Cardiac fibroblast (primary cell): ENCODE measurements at regions not wholly inside any gene's neighbourhood (a gene's known extent, or its start where the extent isn't known, plus 50 kb on each side); places are given as distances from the start of the nearest gene placed in this dataset.

Experiments
- DNase-seq, 2 donors: peaks; one replicate each; pipeline versions ENCODE4 v3.0.0 to v3.0.0-alpha.2; 2010; ENCODE audit warnings: low read depth in 2 of 2
- H3K4me3 ChIP-seq, 2 donors: replicated peaks in 1 of 2; 1 replicate in 1 of 2; 2 replicates in 1 of 2; pipeline ENCODE4 v1.5.1; 2011; ENCODE audit warnings: low read depth in 2 of 2, low read length in 2 of 2, mild to moderate bottlenecking in 2 of 2, moderate library complexity in 1 of 2
- CTCF ChIP-seq: IDR thresholded peaks from one replicate; pipeline ENCODE4 v1.5.1; 2011; ENCODE audit warnings: low read depth, mild to moderate bottlenecking, low read length, inconsistent platforms

DNA sequence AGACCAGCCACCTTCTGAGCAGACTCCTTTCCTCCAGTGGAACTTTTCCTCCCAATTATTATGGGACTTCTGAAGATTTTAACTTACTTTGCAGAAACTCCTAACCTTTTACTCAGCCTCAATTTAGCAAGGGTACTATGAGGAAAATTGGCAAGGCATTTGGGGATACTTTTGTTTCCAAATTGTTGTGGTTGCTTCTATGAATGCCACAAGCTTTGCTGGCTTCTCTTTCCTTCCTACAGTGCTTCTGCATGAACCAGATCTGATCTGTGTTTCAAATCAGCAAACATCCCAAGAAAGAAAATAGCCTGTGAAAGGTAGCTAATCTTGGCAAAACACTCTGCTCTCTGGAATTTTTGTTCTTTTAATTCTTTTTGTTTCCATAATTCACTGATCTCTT, 57.3 kb upstream of the TAF11L2 start:
- TF ChIP-seq CTCF = no peak
- peak in 1 of 2 donors; percentile 9 for DNase-seq

GRCh38 chr5:17441351-17441750, 56.7 kb upstream of the TAF11L2 start:
- no peak for TF ChIP-seq CTCF
- DNase-seq = peak; percentile 12 to 71

More for the DNA sequence above, 57.3 kb upstream of the TAF11L2 start:
- H3K4me3 ChIP-seq = no peak overlapping the region

GRCh38 chr5:17443333-17444130, 54.5 kb upstream of the TAF11L2 start:
- DNase-seq = no peak
- no peak overlapping the region for H3K4me3 ChIP-seq
- no peak for TF ChIP-seq CTCF

More at GRCh38 chr5:17441351-17441750, 56.7 kb upstream of the TAF11L2 start:
- no peak overlapping the region for H3K4me3 ChIP-seq

DNA sequence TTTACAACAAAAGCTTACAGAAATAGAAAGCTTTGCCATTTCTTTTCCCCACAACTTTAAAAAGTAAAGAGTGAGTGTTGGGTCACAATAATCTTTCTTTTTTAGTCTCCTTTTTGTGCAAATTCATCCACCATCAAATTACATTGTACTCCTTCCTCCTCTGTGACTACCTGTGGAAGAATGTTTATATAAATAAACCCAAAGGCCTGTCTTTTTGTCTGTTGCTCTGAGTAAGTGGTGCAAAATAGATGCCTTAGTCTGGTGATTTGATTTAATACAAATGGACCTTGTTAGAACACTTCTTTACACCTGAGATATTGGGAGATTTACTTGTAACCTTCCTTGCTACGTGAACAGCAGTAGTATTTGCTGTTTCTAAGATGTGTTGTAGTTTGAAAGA, 53.5 kb upstream of the TAF11L2 start:
- no peak for TF ChIP-seq CTCF
- DNase-seq = peak in 1 of 2 donors; percentile 21
- no peak overlapping the region for H3K4me3 ChIP-seq

DNA sequence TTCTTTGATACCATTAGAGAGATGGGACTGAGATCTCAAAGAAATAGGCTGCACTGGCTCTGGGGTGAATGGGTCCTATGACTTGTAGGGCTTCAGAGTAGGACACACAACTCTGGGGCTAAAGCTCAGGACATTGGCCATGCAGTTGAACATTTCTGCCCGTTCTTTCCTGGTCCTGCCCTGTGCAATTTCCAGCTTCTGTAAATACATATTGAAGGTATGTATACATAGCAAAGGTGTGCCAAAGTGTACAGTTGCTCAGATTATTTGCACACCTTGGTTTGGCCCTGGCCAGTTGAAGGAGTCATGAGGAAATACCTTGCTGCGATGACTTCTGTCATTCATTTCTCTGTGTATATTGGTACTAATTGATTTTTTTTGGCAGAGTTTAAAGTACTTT, 52.8 kb upstream of the TAF11L2 start:
- no peak overlapping the region for H3K4me3 ChIP-seq
- no peak for TF ChIP-seq CTCF

More for the DNA sequence above, 52.8 kb upstream of the TAF11L2 start:
- no peak for DNase-seq
